GM18511 (cell line): ENCODE measurements at regions not wholly inside any gene's neighbourhood (a gene's known extent, or its start where the extent isn't known, plus 50 kb on each side); places are given as distances from the start of the nearest gene placed in this dataset.

Experiments
- ATAC-seq: cut with Tn5 transposase; IDR thresholded peaks from one replicate; pipeline ENCODE4 v1.9.1; 2021; ENCODE audit warnings: mild to moderate bottlenecking, moderate library complexity; ENCODE audit not compliant: unreplicated experiment

DNA sequence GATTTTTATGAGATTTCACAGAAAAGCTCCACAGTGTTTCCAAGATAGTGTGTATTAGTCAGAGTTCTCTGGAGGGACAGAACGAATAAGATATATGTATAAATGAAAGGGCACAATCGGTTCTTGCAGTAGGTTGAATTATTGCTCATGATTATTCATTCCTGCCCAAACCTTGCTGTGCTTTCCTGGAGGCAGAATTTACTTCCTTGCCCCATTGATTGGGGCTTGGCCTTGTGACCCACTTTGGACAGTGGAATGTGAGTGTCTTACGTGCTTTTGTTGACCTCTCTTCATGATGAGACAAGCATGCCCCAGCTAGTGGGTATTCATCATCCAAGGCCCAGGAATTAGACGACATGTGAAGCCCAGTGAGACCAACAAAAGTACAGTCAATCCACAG, 53.0 kb upstream of the ABCB5 start:
- ATAC-seq: no peak
